ENCODE measurements at regions not wholly inside any gene's neighbourhood (a gene's known extent, or its start where the extent isn't known, plus 50 kb on each side); places are given as distances from the start of the nearest gene placed in this dataset.

GRCh38 chr1:113275083-113275482, 115.2 kb upstream of the MAGI3 start:
- H3K27ac ChIP-seq (ENCODE audit: low read depth, low read length) = no peak overlapping the region
- WGBS (ENCODE audit: insufficient coverage) = no CpG with 5 or more reads among the region's 1 CpG
- no peaks in the 10 kb centered on the region for H3K9me3 ChIP-seq (ENCODE audit: control insufficient read depth, insufficient read depth, low read length)
- no peak overlapping the region for H3K4me3 ChIP-seq (ENCODE audit: low read depth, low read length)
- no peaks in the 10 kb centered on the region for H3K27me3 ChIP-seq (ENCODE audit: control insufficient read depth, insufficient read depth, low read length)
- no peaks in the 10 kb centered on the region for H3K4me1 ChIP-seq (ENCODE audit: control insufficient read depth, insufficient read depth, low read length)
- no peaks in the 10 kb centered on the region for H3K36me3 ChIP-seq (ENCODE audit: control insufficient read depth, insufficient read depth, low read length)
- no peak for DNase-seq (ENCODE audit: low read depth in 4 of 6, low spot score in 6 of 6)

GRCh38 chr1:113275691-113276090, 114.6 kb upstream of the MAGI3 start:
- Histone ChIP-seq H3K9me3 (ENCODE audit: control insufficient read depth, insufficient read depth, low read length) (no peaks in the 10 kb centered on the region), H3K27me3 (ENCODE audit: control insufficient read depth, insufficient read depth, low read length) (no peaks in the 10 kb centered on the region), H3K27ac (ENCODE audit: low read depth, low read length) (no peak overlapping the region), H3K4me3 (ENCODE audit: low read depth, low read length) (no peak overlapping the region), H3K4me1 (ENCODE audit: control insufficient read depth, insufficient read depth, low read length) (no peaks in the 10 kb centered on the region), H3K36me3 (ENCODE audit: control insufficient read depth, insufficient read depth, low read length) (no peaks in the 10 kb centered on the region)
- no peak for DNase-seq (ENCODE audit: low read depth in 4 of 6, low spot score in 6 of 6)
- WGBS (ENCODE audit: insufficient coverage) = 92% methylated on average over 2 of the region's 2 CpGs

GRCh38 chr1:113276507-113276906, 113.8 kb upstream of the MAGI3 start:
- no peaks in the 10 kb centered on the region for H3K36me3 ChIP-seq (ENCODE audit: control insufficient read depth, insufficient read depth, low read length)
- 71% methylated on average over 1 of the region's 4 CpGs for WGBS (ENCODE audit: insufficient coverage)

GRCh38 chr1:113278371-113278770, 111.9 kb upstream of the MAGI3 start:
- no peak overlapping the region for H3K4me3 ChIP-seq (ENCODE audit: low read depth, low read length)
- H3K9me3 ChIP-seq (ENCODE audit: control insufficient read depth, insufficient read depth, low read length) = no peaks in the 10 kb centered on the region
- WGBS (ENCODE audit: insufficient coverage) = 55% methylated on average over 1 of the region's 1 CpG
- no peaks in the 10 kb centered on the region for H3K4me1 ChIP-seq (ENCODE audit: control insufficient read depth, insufficient read depth, low read length)
- DNase-seq (ENCODE audit: low read depth in 4 of 6, low spot score in 6 of 6) = no peak
- H3K27ac ChIP-seq (ENCODE audit: low read depth, low read length) = no peak overlapping the region
- H3K27me3 ChIP-seq (ENCODE audit: control insufficient read depth, insufficient read depth, low read length) = no peaks in the 10 kb centered on the region
- H3K36me3 ChIP-seq (ENCODE audit: control insufficient read depth, insufficient read depth, low read length) = no peaks in the 10 kb centered on the region

More at GRCh38 chr1:113276507-113276906, 113.8 kb upstream of the MAGI3 start:
- no peaks in the 10 kb centered on the region for H3K4me1 ChIP-seq (ENCODE audit: control insufficient read depth, insufficient read depth, low read length)
- no peak overlapping the region for H3K4me3 ChIP-seq (ENCODE audit: low read depth, low read length)
- no peaks in the 10 kb centered on the region for H3K9me3 ChIP-seq (ENCODE audit: control insufficient read depth, insufficient read depth, low read length)
- no peak overlapping the region for H3K27ac ChIP-seq (ENCODE audit: low read depth, low read length)
- DNase-seq (ENCODE audit: low read depth in 4 of 6, low spot score in 6 of 6) = no peak
- H3K27me3 ChIP-seq (ENCODE audit: control insufficient read depth, insufficient read depth, low read length) = no peaks in the 10 kb centered on the region

- Histone ChIP-seq H3K36me3 (ENCODE audit: control insufficient read depth, insufficient read depth, low read length) (no peaks in the 10 kb centered on the region), H3K4me1 (ENCODE audit: control insufficient read depth, insufficient read depth, low read length) (no peaks in the 10 kb centered on the region), H3K27ac (ENCODE audit: low read depth, low read length) (no peak overlapping the region), H3K4me3 (ENCODE audit: low read depth, low read length) (no peak overlapping the region), H3K27me3 (ENCODE audit: control insufficient read depth, insufficient read depth, low read length) (no peaks in the 10 kb centered on the region), H3K9me3 (ENCODE audit: control insufficient read depth, insufficient read depth, low read length) (no peaks in the 10 kb centered on the region)
- WGBS (ENCODE audit: insufficient coverage) = 43% methylated on average over 2 of the region's 5 CpGs
- peak in 1 of 6 donors; percentile 13 for DNase-seq (ENCODE audit: low read depth in 4 of 6, low spot score in 6 of 6)
Measured at GRCh38 chr1:113278777-113279176, 111.5 kb upstream of the MAGI3 start.

GRCh38 chr1:113279776-113280391, 110.4 kb upstream of the MAGI3 start:
- Histone ChIP-seq H3K4me1 (ENCODE audit: control insufficient read depth, insufficient read depth, low read length) (no peaks in the 10 kb centered on the region), H3K4me3 (ENCODE audit: low read depth, low read length) (no peak overlapping the region), H3K27me3 (ENCODE audit: control insufficient read depth, insufficient read depth, low read length) (no peaks in the 10 kb centered on the region), H3K27ac (ENCODE audit: low read depth, low read length) (no peak overlapping the region), H3K9me3 (ENCODE audit: control insufficient read depth, insufficient read depth, low read length) (no peaks in the 10 kb centered on the region), H3K36me3 (ENCODE audit: control insufficient read depth, insufficient read depth, low read length) (no peaks in the 10 kb centered on the region)
- no peak for DNase-seq (ENCODE audit: low read depth in 4 of 6, low spot score in 6 of 6)
- WGBS (ENCODE audit: insufficient coverage) = 94% methylated on average over 3 of the region's 3 CpGs

GRCh38 chr1:113280581-113280980, 109.7 kb upstream of the MAGI3 start:
- Histone ChIP-seq H3K4me3 (ENCODE audit: low read depth, low read length) (no peak overlapping the region), H3K4me1 (ENCODE audit: control insufficient read depth, insufficient read depth, low read length) (no peaks in the 10 kb centered on the region), H3K36me3 (ENCODE audit: control insufficient read depth, insufficient read depth, low read length) (no peaks in the 10 kb centered on the region), H3K27ac (ENCODE audit: low read depth, low read length) (no peak overlapping the region), H3K27me3 (ENCODE audit: control insufficient read depth, insufficient read depth, low read length) (no peaks in the 10 kb centered on the region), H3K9me3 (ENCODE audit: control insufficient read depth, insufficient read depth, low read length) (no peaks in the 10 kb centered on the region)
- WGBS (ENCODE audit: insufficient coverage) = 100% methylated on average over 1 of the region's 1 CpG
- no peak for DNase-seq (ENCODE audit: low read depth in 4 of 6, low spot score in 6 of 6)

- Histone ChIP-seq H3K9me3 (ENCODE audit: control insufficient read depth, insufficient read depth, low read length) (no peaks in the 10 kb centered on the region), H3K36me3 (ENCODE audit: control insufficient read depth, insufficient read depth, low read length) (no peaks in the 10 kb centered on the region), H3K4me3 (ENCODE audit: low read depth, low read length) (no peak overlapping the region), H3K4me1 (ENCODE audit: control insufficient read depth, insufficient read depth, low read length) (no peaks in the 10 kb centered on the region), H3K27me3 (ENCODE audit: control insufficient read depth, insufficient read depth, low read length) (no peaks in the 10 kb centered on the region), H3K27ac (ENCODE audit: low read depth, low read length) (no peak overlapping the region)
- peak in 1 of 6 donors; percentile 37 for DNase-seq (ENCODE audit: low read depth in 4 of 6, low spot score in 6 of 6)
Measured at GRCh38 chr1:113281550-113281949, 108.8 kb upstream of the MAGI3 start.

GRCh38 chr1:113282008-113282892, 108.1 kb upstream of the MAGI3 start:
- no peaks in the 10 kb centered on the region for H3K4me1 ChIP-seq (ENCODE audit: control insufficient read depth, insufficient read depth, low read length)
- no CpG with 5 or more reads among the region's 3 CpGs for WGBS (ENCODE audit: insufficient coverage)

GRCh38 chr1:113282893-113283285, 107.4 kb upstream of the MAGI3 start:
- H3K27ac ChIP-seq (ENCODE audit: low read depth, low read length) = no peak overlapping the region
- H3K36me3 ChIP-seq (ENCODE audit: control insufficient read depth, insufficient read depth, low read length) = no peaks in the 10 kb centered on the region
- H3K4me1 ChIP-seq (ENCODE audit: control insufficient read depth, insufficient read depth, low read length) = no peaks in the 10 kb centered on the region
- H3K4me3 ChIP-seq (ENCODE audit: low read depth, low read length) = no peak overlapping the region
- no peak for DNase-seq (ENCODE audit: low read depth in 4 of 6, low spot score in 6 of 6)
- no peaks in the 10 kb centered on the region for H3K9me3 ChIP-seq (ENCODE audit: control insufficient read depth, insufficient read depth, low read length)
- no peaks in the 10 kb centered on the region for H3K27me3 ChIP-seq (ENCODE audit: control insufficient read depth, insufficient read depth, low read length)
- 87% methylated on average over 11 of the region's 11 CpGs for WGBS (ENCODE audit: insufficient coverage)

More at GRCh38 chr1:113282008-113282892, 108.1 kb upstream of the MAGI3 start:
- no peaks in the 10 kb centered on the region for H3K36me3 ChIP-seq (ENCODE audit: control insufficient read depth, insufficient read depth, low read length)
- no peaks in the 10 kb centered on the region for H3K9me3 ChIP-seq (ENCODE audit: control insufficient read depth, insufficient read depth, low read length)
- no peak overlapping the region for H3K27ac ChIP-seq (ENCODE audit: low read depth, low read length)
- peak in 1 of 6 donors; percentile 80 for DNase-seq (ENCODE audit: low read depth in 4 of 6, low spot score in 6 of 6)
- H3K4me3 ChIP-seq (ENCODE audit: low read depth, low read length) = no peak overlapping the region
- no peaks in the 10 kb centered on the region for H3K27me3 ChIP-seq (ENCODE audit: control insufficient read depth, insufficient read depth, low read length)

Measured in spinal cord (tissue), 9 donors.